HG03378 (cell line): ENCODE measurements at regions not wholly inside any gene's neighbourhood (a gene's known extent, or its start where the extent isn't known, plus 50 kb on each side); places are given as distances from the start of the nearest gene placed in this dataset.

Experiments used
- ATAC-seq: cut with Tn5 transposase; IDR thresholded peaks from one replicate; pipeline ENCODE4 v1.9.1; 2021; ENCODE audit warnings: mild to moderate bottlenecking, moderate library complexity; ENCODE audit not compliant: unreplicated experiment

DNA sequence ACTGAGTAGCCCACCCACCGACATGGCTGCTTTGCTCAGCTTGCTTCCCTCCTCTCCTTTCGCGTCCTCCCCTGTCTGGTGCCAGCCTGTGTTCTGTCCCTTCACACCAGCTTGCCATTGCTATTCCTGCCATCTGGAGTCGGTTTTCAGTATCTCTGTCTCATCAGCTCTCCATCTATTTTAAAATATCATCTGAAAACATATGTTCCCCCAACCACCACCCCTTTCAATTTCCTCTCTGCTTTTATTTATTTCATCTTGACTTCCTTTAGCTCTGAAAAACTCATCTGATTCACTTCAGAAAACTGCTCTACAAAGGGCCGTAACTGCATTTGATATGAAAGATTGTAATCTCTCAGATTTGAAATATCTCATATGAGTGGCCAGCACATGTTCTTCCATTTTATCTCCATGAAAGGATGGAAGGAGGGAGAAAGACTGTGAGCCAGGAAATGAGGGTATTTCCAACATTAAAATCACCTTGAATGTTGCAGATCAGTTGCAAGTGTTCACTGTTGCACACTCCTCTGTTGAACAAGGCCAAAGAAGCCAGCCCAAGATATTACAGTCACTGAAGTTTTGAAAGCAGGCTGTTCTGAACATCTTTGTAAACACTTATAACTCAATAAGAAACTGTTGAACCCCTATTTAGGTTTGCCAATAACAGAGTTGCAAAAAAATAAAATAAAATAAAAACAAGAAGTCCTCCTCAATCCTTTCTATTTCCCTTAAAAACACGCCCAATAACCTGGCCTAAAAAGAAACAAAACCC is 202.4 kb upstream of the NEBL start:
- no peak for ATAC-seq

GRCh38 chr10:21097926-21098355 is 200.8 kb upstream of the NEBL start:
- no peak for ATAC-seq

- ATAC-seq: no peak
These were observed 198.5 kb upstream of the NEBL start for GRCh38 chr10:21095494-21096055.

DNA sequence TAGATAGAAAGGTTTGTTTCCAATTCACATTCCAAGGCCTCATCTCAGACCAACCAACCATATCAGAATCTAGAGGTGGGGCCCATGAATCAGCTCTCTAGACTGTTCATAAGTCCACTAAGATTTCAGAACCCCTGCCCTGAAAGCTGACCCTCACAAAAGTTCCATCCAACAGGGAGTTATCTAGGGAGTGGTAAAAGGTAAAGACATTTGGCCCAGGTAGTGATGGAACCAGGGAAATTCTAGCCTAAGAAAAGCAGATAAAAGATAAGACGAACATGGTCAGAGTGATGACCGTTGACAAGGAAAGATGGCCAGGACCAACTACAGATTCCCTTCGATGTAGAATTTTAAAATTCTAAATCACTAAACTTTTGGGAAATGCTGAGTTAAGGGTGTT is 198.0 kb upstream of the NEBL start:
- no peak for ATAC-seq

GRCh38 chr10:21092683-21093524 is 195.8 kb upstream of the NEBL start:
- ATAC-seq: no peak

DNA sequence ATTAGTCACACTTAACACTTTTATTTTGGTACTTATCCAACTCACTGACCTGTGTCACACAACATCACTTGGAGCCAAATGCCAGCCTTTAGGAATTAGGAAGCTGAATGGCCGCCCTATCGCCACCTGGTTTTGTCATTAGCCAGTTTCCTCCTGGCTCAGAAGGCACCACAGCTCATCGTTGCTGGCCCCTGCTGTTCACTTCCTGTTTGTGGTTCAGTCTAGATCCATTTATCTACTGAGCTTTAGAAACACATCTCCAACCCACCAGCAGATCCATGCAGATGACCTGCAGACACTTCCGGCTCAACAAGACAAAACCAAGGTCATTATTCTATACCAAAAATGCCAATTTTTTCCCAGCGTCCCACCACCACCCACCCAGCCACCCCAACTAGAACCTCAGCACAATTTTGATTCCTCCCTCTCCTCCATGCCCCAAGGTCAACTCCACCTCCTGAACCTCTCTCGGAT is 193.5 kb upstream of the NEBL start:
- no peak for ATAC-seq

DNA sequence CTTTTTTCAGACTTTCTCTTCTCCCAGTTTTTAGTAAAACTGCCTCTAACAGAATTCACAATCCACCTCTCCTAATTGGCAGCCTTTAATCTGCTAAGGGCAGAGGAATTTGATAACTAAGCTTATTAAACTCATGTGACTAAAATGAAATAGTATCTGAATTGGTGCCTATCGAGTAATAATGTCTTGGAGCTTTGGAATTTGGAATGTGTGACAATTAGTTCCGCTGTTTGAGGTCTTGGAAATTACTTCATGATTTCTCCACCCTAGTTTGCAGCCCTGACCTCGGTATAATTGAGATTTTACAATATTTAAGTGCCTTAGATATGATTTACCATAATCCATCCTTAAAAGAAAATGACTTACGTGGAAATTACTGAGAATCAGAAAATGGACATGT is 190.4 kb upstream of the NEBL start:
- ATAC-seq: no peak

DNA sequence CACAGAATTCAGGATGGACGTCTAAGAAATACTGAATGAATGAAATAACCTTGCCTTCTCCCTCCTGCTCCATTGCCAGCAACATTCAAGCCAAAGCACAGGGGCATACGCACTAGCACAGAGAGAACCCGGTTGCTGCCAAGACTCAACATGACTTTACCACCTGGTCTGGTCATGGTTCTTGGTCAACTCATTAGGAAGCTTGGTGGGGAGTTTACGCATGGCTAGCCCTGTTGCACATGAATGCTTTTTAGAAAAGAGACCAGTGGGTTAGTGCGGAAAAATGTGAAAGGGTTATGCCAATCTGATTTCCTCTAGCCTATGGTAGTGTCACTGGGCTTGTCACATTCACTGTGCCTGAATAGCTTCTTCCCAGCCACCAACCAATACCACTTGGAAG is 187.6 kb upstream of the NEBL start:
- no peak for ATAC-seq

DNA sequence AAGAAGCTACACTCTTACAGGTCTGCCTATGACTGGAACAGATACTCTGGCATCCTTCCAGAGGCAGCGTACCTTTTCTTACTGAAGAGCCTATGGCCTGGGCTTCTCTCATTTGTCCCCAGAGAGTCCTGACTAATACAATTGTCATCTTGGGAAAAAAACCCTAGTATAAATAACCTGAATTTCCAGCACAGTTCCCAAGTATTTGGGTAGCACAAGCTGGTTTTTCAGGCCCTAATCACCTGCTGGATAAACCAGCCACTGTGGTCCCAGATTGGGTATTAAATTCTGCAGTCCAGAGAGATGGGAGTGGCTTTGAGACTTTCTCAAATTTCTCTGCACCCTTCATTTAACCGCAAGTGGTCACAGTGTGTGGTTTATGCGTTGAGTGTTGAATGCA is 186.8 kb upstream of the NEBL start:
- ATAC-seq: no peak

DNA sequence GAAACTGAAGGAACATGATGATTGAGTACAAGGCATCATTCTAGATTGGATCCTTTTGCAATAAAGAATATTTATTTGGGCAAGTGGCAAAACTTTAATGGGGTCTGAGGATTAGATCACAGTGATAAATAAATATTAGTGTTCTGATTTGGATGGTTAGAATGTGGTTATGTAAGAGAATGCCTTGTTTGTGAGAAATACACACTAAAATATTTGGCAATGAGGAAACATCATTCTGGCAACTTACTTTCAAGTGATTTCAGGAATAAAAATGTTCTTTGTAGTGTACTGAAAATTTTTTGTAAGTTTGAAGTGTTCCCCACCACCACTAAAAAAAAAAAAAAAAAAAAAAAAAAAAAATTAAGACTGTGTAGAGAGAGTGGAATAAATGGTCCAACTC is 185.1 kb upstream of the NEBL start:
- ATAC-seq: no peak

DNA sequence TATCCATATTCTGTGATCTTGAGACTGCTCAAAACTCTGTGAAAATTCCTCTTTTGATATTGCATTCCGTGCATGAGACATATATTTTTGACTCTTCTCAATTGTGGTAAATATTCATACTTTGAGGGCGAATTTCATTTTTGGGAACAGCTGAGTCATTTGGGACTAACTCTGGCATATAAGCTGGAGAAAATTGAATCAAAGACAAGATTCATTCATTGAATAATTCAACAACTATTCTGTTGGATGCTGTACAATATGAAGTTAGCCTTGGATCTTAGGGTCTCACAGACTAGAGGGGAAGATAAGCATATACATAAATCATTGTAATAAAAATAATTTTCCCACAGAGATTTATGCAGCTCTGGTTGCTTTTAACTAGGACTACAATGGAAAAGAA is 183.2 kb upstream of the NEBL start:
- ATAC-seq: no peak

GRCh38 chr10:21079330-21079658 is 182.2 kb upstream of the NEBL start:
- no peak for ATAC-seq

DNA sequence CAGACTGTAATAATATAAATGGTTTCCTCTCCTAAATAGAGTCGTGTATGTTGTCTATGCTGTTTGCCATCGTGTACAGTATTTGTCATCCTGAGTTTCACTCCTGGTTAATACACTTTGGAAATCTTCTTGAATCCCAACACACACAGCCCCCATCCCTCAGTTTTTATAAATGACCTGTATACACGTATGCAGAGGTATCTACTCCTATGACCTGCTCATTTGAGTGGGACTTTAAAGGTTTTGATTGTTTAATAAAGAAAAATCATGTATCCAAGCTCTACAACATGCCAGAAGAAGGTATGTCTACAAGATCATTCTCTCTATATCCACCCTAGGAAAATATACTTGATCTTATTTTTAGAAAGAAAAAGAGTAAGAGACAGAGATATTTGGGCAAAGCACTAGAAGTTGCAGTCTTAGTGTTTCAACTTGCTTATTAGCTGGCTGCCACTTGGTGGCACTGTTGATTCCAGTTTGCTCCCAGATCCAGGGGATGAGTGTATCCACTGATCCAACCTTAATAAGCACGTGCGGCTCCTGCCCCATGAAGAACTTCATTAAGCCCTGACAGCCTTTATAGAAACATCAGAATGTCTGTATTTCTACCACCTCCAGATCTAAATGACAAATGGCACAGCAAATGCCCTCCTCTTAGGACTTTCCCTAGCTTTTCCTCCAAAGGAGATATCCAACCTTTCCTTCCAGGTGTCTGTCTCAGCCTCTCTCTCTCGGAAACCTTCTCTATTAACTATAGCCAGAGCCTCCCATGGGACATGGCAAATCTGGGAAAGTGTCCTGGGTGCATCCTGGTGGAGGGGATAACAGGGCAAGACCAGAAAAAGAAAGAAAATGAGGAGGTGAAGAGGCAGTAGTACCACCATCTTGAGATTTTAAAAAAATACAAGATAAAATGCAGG is 181.6 kb upstream of the NEBL start:
- ATAC-seq: peak; percentile 83

DNA sequence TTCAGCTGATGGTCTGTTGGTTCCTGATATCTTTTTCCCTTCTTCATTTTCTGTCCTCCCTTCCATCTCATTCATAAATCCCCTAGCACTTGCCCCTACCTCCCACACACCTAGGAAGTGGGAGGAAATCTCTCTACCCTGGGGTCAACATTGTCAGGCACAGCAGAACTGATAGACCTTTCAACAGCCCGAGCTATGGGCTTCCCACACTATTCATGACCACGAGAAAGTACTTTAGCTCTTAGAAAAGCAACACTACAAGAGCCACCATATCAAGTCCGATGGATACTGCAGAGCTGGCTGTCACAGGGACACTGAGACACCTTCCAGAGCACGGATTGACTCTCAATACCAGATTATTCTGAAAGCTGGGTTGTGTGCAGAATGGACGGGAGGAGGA is 180.6 kb upstream of the NEBL start:
- no peak for ATAC-seq

GRCh38 chr10:21076381-21076780 is 179.3 kb upstream of the NEBL start:
- ATAC-seq: no peak

GRCh38 chr10:21075880-21076279 is 178.8 kb upstream of the NEBL start:
- no peak for ATAC-seq

DNA sequence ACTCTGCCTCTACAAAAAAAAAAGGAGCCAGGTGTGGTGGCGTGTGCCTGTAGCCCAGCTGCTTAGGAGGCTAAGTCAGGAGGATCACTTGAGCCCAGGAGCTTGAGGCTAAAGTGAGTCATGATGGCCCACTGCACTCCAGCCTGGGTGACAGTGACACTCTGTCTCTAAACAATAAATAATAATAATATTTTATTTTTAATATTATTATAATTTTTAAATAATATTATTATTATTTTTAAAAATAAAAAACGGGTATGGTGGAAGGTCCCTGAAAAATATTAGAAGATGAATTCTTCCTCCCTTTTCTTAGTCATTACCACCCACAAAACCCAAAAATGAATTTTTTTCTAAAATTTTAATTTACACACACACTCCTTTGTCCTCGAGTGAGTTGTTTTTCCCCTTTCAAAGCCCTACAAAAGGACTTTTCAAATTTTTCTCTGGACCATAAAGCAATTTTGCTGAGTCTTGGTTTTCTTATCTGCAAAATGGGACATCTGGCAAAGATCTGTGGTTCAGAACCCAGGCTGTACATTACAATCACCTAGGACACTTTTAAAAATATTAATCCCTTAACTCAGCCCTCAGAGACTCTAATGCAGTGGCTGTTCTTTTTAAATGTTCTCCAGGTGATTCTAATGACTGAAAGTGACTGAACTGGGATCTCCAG is 174.0 kb upstream of the NEBL start:
- ATAC-seq: no peak

DNA sequence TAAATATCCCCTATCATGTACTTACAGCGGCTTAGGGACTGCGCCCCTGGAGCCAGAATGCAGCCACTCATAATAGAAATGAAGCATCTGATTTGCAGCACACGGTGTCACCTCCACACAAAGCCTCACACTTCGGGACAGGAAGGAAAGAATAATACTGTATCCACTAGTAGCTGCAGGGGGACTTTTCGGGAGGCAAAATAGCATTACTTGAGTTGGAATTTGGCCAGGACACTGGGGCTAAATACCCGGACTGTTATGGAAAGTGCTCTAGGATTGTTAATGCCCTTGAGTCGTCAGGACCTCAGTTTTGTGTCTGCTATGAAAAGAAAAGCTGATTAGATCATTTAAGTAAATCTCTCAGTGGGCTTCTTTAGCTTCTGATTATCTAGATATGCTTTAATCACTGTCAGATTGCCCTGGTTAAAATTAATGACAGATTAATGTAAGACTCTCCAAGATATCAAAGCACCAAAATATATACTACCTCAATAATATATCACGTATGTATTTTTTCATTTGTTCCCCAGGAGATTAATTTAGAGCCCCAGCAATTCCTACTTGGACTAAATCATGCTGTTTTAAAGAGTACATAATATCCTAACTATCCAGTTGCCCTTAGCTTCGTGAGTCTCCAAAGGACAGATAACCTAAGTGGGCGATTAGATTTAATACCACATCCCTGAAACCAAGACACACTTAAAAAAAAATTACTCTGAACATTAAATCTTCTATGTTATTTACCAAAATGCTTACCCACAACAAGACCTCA is 173.0 kb upstream of the NEBL start:
- no peak for ATAC-seq

DNA sequence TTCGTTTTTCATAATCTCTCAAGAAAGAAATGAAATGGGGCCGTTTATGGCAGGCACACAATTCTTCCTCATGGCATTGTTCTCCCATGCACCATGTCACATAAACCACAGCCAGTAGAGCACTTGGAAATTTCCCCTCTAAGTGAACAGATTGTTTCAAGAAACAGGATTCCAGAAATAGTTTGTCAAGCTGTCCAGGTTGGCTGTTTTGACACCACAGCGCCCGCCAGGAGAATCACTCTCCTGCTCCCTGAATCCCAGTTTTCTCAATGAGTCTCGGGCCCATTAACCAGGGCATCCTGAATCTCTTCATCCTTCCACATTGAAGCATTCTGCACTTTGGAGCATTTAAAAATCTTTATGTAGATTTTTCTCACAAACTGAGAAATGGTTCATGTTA is 172.2 kb upstream of the NEBL start:
- no peak for ATAC-seq
